PC-9 (cell line): ENCODE measurements at regions not wholly inside any gene's neighbourhood (a gene's known extent, or its start where the extent isn't known, plus 50 kb on each side); places are given as distances from the start of the nearest gene placed in this dataset.

Experiments
- BruUV-seq: library from RNA; stranded (reverse); fragments of 400-500 nt; replicated peaks from 2 replicates; lab custom pipeline; 2021; lab: Mats Ljungman, UMichigan
- CTCF ChIA-PET: fragments of 300-600 bp; sonication (Branson Sonifier 250); formaldehyde crosslinking; loops from one replicate; lab custom pipeline; 2022; ENCODE audit warnings: antibody characterized with exemption; lab: Charles Lee
- POLR2A ChIA-PET: fragments of 300-600 bp; sonication (Branson Sonifier 250); formaldehyde crosslinking; loops from one replicate; lab custom pipeline; 2022; ENCODE audit warnings: antibody characterized with exemption; ENCODE audit not compliant: unreplicated experiment; lab: Charles Lee
- DNase-seq, 2 experiments: peaks; one replicate each; pipeline versions ENCODE4 v3.0.0 to v3.0.0-alpha.2; 2015 to 2022; ENCODE audit warnings: mixed read lengths in 1 of 2
- H2AFZ ChIP-seq: fragments of 200-600 bp; sonication (generic); 2 replicates; pipeline ENCODE4 v1.8.1; 2017; ENCODE audit warnings: antibody characterized with exemption
- H3F3A ChIP-seq: fragments of 200-600 bp; sonication (generic); 2 replicates; pipeline ENCODE4 v1.8.1; 2017; ENCODE audit warnings: antibody characterized with exemption, mild to moderate bottlenecking, low read depth; ENCODE audit not compliant: insufficient read depth
- H3K27ac ChIP-seq: fragments of 200-600 bp; sonication (generic); 2 replicates; pipeline ENCODE4 v1.6.1; 2016; ENCODE audit warnings: mixed run types
- H3K27me3 ChIP-seq: fragments of 200-600 bp; sonication (generic); 2 replicates; pipeline ENCODE4 v1.6.1; 2016; ENCODE audit warnings: low read depth, mixed run types; ENCODE audit not compliant: insufficient read depth
- H3K36me3 ChIP-seq: fragments of 200-600 bp; sonication (generic); 2 replicates; pipeline ENCODE4 v1.6.1; 2016; ENCODE audit warnings: low read depth, mixed run types
- H3K4me1 ChIP-seq: fragments of 200-600 bp; sonication (generic); replicated peaks from 2 replicates; pipeline ENCODE4 v1.6.1; 2016; ENCODE audit warnings: mixed run types; ENCODE audit not compliant: insufficient read depth
- H3K4me2 ChIP-seq: fragments of 200-600 bp; sonication (generic); 2 replicates; pipeline ENCODE4 v1.6.1; 2017; ENCODE audit warnings: mixed run types
- H3K4me3 ChIP-seq: fragments of 200-600 bp; sonication (generic); 2 replicates; pipeline ENCODE4 v1.6.1; 2016; ENCODE audit warnings: mixed run types
- H3K79me2 ChIP-seq: fragments of 200-600 bp; sonication (generic); 2 replicates; pipeline ENCODE4 v1.6.1; 2017; ENCODE audit warnings: low read depth, mixed run types
- H3K9me2 ChIP-seq: fragments of 200-600 bp; sonication (generic); 2 replicates; pipeline ENCODE4 v1.8.1; 2017; ENCODE audit warnings: mild to moderate bottlenecking; ENCODE audit not compliant: insufficient read depth
- H3K9me3 ChIP-seq: fragments of 200-600 bp; sonication (generic); 2 replicates; pipeline ENCODE4 v1.8.1; 2016; ENCODE audit warnings: low read depth; ENCODE audit not compliant: insufficient read depth
- H4K20me1 ChIP-seq: fragments of 200-600 bp; sonication (generic); 2 replicates; pipeline ENCODE4 v1.8.1; 2017; ENCODE audit not compliant: insufficient read depth
- EZH2 ChIP-seq: fragments of 200-600 bp; sonication (generic); IDR thresholded peaks from 2 replicates; pipeline ENCODE4 v1.8.0; 2017; ENCODE audit warnings: antibody characterized with exemption, low read depth
- intact Hi-C: fragments of 100-400 bp; cut with micrococcal nuclease; formaldehyde crosslinking; loops from one replicate; pipeline ENCODE4 v1.10.0; 2022; ENCODE audit not compliant: unreplicated experiment
- TF ChIP-seq, protein P1 (sequence below): fragments of 200-600 bp; sonication (generic); conservative IDR thresholded peaks from 2 replicates; pipeline ENCODE4 v1.6.1; 2017; ENCODE audit warnings: mixed run types, antibody characterized with exemption, mild to moderate bottlenecking, moderate library complexity

DNA sequence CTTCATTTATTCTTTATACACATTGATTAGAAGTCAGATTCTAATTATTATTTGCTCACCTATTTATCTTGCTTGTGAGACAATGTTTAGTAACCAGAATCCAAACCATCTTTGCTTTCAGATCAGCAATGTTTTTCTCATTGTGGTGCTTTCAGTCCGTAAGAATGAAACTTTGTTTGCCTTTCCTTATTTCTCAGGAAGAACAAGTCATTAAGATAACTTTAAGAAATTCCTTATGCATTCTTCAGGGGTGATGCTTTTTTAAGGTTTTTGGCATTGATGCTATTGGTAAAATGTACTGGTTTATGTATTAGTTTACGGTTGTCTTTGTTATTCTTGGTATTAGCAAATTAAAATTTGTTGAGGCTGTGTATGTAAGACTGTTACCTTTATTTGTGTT, 120.8 kb upstream of the POU1F1 start:
- Histone ChIP-seq H3K4me1 (no peaks in the 10 kb centered on the region), H2AFZ (no peak overlapping the region), H3K4me2 (no peak overlapping the region), H4K20me1 (no peaks in the 10 kb centered on the region), H3K79me2 (no peaks in the 10 kb centered on the region), H3K27me3 (no peaks in the 10 kb centered on the region), H3K27ac (no peak overlapping the region), H3K4me3 (no peak overlapping the region), H3K9me3 (no peaks in the 10 kb centered on the region), H3K9me2 (no peaks in the 10 kb centered on the region), H3K36me3 (no peaks in the 10 kb centered on the region), H3F3A (no peaks in the 10 kb centered on the region)
- BruUV-seq: no TSS peak
- intact Hi-C loops: no loop called here
- no peak for DNase-seq
- TF ChIP-seq, protein P1, sequence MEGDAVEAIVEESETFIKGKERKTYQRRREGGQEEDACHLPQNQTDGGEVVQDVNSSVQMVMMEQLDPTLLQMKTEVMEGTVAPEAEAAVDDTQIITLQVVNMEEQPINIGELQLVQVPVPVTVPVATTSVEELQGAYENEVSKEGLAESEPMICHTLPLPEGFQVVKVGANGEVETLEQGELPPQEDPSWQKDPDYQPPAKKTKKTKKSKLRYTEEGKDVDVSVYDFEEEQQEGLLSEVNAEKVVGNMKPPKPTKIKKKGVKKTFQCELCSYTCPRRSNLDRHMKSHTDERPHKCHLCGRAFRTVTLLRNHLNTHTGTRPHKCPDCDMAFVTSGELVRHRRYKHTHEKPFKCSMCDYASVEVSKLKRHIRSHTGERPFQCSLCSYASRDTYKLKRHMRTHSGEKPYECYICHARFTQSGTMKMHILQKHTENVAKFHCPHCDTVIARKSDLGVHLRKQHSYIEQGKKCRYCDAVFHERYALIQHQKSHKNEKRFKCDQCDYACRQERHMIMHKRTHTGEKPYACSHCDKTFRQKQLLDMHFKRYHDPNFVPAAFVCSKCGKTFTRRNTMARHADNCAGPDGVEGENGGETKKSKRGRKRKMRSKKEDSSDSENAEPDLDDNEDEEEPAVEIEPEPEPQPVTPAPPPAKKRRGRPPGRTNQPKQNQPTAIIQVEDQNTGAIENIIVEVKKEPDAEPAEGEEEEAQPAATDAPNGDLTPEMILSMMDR: no peak
- no peak for TF ChIP-seq EZH2
- POLR2A ChIA-PET: no interaction called here
- CTCF ChIA-PET: no interaction called here

DNA sequence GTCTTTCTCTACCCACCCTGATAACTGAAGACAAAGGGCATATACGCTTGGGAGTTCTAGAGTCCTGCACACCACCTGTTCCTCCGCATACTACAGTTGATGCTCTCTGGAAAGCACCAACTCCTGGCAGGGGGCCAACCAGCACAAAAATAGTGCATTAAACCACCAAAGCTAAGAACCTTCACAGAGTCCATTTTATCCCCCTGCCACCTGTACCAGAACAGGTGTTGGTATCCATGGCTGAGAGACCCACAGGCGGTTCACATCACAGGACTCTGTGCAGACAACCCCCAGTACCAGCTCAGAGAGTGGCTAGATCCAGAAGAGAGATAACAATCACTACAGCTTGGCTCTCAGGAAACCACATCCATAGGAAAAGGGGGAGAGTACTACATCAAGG, 114.4 kb upstream of the POU1F1 start:
- Histone ChIP-seq H3K4me1 (no peaks in the 10 kb centered on the region), H2AFZ (no peak overlapping the region), H3K9me3 (no peaks in the 10 kb centered on the region), H3K79me2 (no peaks in the 10 kb centered on the region), H3K27ac (no peak overlapping the region), H3K4me2 (no peak overlapping the region), H4K20me1 (no peaks in the 10 kb centered on the region), H3K27me3 (no peaks in the 10 kb centered on the region), H3K4me3 (no peak overlapping the region), H3K9me2 (no peaks in the 10 kb centered on the region), H3F3A (no peaks in the 10 kb centered on the region), H3K36me3 (no peaks in the 10 kb centered on the region)
- no TSS peak for BruUV-seq
- ChIA-PET POLR2A (no interaction called here), CTCF (interaction anchor here (0.7 kb wide), 1 partner anchor 206 kb away, joined by 4 read pairs; no protein-coding TSS in a partner anchor)
- DNase-seq: no peak
- no peak for TF ChIP-seq EZH2
- TF ChIP-seq, protein P1: no peak
- intact Hi-C loops: no loop called here

DNA sequence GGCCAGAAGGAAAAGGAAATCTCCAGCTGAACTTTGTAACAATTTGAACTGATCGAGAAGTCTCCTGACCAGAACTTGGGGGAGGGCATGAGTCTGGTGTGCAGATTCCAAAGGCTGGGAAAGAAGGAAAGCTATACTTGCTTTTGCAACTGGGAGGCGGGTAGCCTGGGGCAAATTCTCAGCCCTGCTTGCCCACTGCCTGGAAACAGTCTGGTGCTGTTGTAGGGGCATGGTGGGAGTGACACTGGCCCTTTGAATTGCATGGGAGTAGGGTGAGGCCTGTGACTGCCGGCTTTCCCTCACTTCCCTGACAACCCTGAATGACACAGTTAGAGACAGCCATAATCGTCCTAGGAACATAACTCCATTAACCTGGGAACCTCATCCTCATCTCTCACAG, 114.0 kb upstream of the POU1F1 start:
- POLR2A ChIA-PET: no interaction called here
- intact Hi-C loops: no loop called here
- H3K27ac ChIP-seq: no peak overlapping the region
- H3K4me3 ChIP-seq: no peak overlapping the region
- H3K4me2 ChIP-seq: no peak overlapping the region
- H4K20me1 ChIP-seq: no peaks in the 10 kb centered on the region
- CTCF ChIA-PET: no interaction called here
- no peaks in the 10 kb centered on the region for H3K4me1 ChIP-seq
- no peaks in the 10 kb centered on the region for H3K9me2 ChIP-seq
- no peaks in the 10 kb centered on the region for H3F3A ChIP-seq
- DNase-seq: no peak
- no peaks in the 10 kb centered on the region for H3K27me3 ChIP-seq
- TF ChIP-seq, protein P1: no peak
- TF ChIP-seq EZH2: no peak
- BruUV-seq: no TSS peak
- H2AFZ ChIP-seq: no peak overlapping the region
- no peaks in the 10 kb centered on the region for H3K79me2 ChIP-seq
- H3K36me3 ChIP-seq: no peaks in the 10 kb centered on the region
- no peaks in the 10 kb centered on the region for H3K9me3 ChIP-seq
